ENCODE measurements at regions not wholly inside any gene's neighbourhood (a gene's known extent, or its start where the extent isn't known, plus 50 kb on each side); places are given as distances from the start of the nearest gene placed in this dataset.

DNA sequence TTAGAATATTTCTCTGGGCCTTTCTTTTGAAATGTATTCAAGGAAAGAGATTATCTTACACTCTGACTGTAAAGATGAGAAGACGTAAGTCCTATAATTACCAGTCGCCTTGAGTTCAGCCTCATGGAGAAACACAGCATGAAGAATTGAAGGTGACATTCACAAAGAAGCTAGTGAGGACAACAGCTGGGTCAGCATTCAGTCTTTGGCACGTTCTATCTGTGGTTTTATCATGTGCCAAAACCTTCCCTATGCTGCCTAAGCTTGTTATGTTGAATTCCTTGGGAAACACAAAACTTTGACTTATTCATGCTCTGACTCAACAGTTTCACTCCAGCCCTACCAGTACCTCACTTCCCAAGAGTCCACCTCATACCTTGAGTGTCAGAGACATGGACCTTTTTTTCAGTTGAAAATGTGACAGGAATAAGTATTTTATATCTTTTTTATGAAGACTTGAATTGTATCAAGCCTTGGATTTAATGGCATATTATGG is 198.8 kb upstream of the KIRREL3 start (continued):
- TF ChIP-seq, protein P1, sequence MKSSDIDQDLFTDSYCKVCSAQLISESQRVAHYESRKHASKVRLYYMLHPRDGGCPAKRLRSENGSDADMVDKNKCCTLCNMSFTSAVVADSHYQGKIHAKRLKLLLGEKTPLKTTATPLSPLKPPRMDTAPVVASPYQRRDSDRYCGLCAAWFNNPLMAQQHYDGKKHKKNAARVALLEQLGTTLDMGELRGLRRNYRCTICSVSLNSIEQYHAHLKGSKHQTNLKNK (CRISPR knock-in tag; IDR thresholded peaks at IDR 0.05), result no peak
- no peak for TF ChIP-seq CBFB (CRISPR knock-in tag; IDR thresholded peaks at IDR 0.05; ENCODE audit: low read depth)
- TF ChIP-seq, protein P2, sequence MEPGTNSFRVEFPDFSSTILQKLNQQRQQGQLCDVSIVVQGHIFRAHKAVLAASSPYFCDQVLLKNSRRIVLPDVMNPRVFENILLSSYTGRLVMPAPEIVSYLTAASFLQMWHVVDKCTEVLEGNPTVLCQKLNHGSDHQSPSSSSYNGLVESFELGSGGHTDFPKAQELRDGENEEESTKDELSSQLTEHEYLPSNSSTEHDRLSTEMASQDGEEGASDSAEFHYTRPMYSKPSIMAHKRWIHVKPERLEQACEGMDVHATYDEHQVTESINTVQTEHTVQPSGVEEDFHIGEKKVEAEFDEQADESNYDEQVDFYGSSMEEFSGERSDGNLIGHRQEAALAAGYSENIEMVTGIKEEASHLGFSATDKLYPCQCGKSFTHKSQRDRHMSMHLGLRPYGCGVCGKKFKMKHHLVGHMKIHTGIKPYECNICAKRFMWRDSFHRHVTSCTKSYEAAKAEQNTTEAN (CRISPR knock-in tag; IDR thresholded peaks at IDR 0.05), result no peak

DNA sequence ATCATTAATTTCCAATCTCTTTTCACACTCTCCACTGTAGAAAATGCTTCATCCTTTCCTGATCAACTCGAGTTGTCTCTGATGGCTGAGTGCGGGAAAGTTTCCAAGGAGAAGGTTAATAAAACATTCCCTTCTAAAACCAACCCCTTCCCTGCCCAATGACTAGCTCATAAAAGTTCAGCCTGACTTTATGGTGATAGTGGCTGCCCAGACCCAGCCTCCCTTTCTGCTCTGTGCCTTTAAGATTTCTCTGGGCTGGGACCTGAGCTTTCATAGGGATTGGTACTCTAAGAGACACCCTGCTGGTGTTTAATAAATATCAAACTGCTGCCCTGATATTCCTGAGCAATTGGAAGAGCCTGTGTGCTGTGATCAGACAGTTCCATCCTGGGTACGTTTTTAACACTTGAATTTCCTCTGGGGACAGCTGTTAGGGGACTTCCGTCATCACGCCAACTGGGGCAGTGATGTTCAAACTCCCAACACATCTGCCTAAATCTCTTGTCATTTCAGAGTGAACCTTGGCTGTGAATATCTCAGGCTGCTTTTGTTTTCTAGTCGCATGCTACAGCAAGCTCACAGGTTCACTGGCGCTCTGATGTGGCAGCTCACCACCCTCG is 195.0 kb upstream of the KIRREL3 start:
- Mint-ChIP-seq H3K4me3 (no peak overlapping the region), H3K36me3 (no peaks in the 10 kb centered on the region), H3K27me3 (ENCODE audit: low read depth) (no peaks in the 10 kb centered on the region), H3K9me3 (0 out of 2 replicates have a peak, but pooled peaks cover under 1% of the 10 kb centered on the region), H3K4me1 (peaks cover 29% of the 10 kb centered on the region), H3K27ac (no peak overlapping the region)
- ATAC-seq, result no peak
- DNase-seq (ENCODE audit: low spot score), result no peak
- POLR2A ChIA-PET, result no interaction called here
- TF ChIP-seq, protein P3, sequence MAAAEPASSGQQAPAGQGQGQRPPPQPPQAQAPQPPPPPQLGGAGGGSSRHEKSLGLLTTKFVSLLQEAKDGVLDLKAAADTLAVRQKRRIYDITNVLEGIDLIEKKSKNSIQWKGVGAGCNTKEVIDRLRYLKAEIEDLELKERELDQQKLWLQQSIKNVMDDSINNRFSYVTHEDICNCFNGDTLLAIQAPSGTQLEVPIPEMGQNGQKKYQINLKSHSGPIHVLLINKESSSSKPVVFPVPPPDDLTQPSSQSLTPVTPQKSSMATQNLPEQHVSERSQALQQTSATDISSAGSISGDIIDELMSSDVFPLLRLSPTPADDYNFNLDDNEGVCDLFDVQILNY (CRISPR knock-in tag; IDR thresholded peaks at IDR 0.05), result no peak
- no peak for TF ChIP-seq SMAD4 (CRISPR knock-in tag; IDR thresholded peaks at IDR 0.05)
- CTCF ChIA-PET, result no interaction called here

DNA sequence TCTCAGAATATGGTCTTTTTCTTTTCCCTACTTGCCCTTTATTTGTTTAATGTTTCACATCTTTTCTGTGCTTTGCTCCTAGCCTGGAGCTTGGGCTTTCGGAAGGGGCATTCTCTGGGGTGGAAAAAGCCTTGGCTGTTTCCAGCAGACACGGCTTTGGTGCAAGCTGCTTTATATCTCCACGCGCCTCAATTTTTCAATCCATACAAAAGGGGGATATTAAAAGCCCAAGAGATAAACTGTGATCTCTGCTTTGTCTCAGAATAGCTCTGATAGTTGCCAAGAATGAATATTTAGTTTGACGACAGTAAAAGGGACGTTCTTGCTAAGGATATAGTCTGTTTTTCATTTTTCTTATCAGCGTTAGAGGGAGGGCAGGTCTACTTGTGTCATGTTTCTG is 194.0 kb upstream of the KIRREL3 start:
- Mint-ChIP-seq H3K9me3 (no peaks in the 10 kb centered on the region), H3K27ac (no peak overlapping the region), H3K4me3 (no peak overlapping the region), H3K36me3 (no peaks in the 10 kb centered on the region), H3K4me1 (peaks cover 29% of the 10 kb centered on the region), H3K27me3 (ENCODE audit: low read depth) (no peaks in the 10 kb centered on the region)
- no peak for TF ChIP-seq TCF7 (CRISPR knock-in tag; IDR thresholded peaks at IDR 0.05; ENCODE audit: low read depth)
- no peak for TF ChIP-seq PRRX2 (CRISPR knock-in tag; IDR thresholded peaks at IDR 0.05)
- no peak for TF ChIP-seq ZNF138 (CRISPR knock-in tag; conservative IDR thresholded peaks at IDR 0.05)
- no peak for TF ChIP-seq OVOL2 (CRISPR knock-in tag; IDR thresholded peaks at IDR 0.05; ENCODE audit: borderline replicate concordance)
- no peak for TF ChIP-seq ZNF263 (CRISPR knock-in tag; IDR thresholded peaks at IDR 0.05; ENCODE audit: low read depth)
- TF ChIP-seq ZNF671 (CRISPR knock-in tag; IDR thresholded peaks at IDR 0.05), result no peak
- CTCF ChIA-PET, result no interaction called here
- no peak for DNase-seq (ENCODE audit: low spot score)
- POLR2A ChIA-PET, result no interaction called here
- no peak for ATAC-seq

DNA sequence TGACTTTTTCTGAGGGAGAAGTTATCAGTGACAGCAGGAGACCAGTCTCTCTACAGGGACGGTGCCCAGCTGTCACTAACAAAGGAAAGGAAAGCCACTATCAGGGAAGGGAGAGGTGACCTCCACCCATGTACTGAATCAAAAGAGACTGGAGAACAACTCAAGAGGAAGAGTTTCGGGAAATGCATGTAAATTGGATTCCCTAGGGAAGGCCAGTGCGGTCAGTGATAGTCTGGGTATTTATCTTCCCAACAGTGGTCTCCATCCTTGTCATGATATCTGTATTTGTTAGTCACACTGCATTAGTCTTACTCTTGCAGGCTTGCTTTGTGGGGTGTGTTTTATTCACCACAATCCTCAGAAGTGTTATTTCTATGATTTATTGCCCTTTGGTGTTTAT is 193.4 kb upstream of the KIRREL3 start:
- DNase-seq (ENCODE audit: low spot score) (no peak), ATAC-seq (no peak)
- H3K36me3 Mint-ChIP-seq, result no peaks in the 10 kb centered on the region
- H3K27me3 Mint-ChIP-seq (ENCODE audit: low read depth), result no peaks in the 10 kb centered on the region
- H3K4me3 Mint-ChIP-seq, result no peak overlapping the region
- H3K27ac Mint-ChIP-seq, result no peak overlapping the region
- CTCF ChIA-PET, result no interaction called here
- H3K9me3 Mint-ChIP-seq, result peaks cover 2% of the 10 kb centered on the region; the same call in 1 of the 2 replicates
- H3K4me1 Mint-ChIP-seq, result peaks cover 29% of the 10 kb centered on the region
- POLR2A ChIA-PET, result no interaction called here
- no peak for TF ChIP-seq ZNF317 (CRISPR knock-in tag; IDR thresholded peaks at IDR 0.05; ENCODE audit: borderline replicate concordance, low read depth)
- TF ChIP-seq, protein P4, sequence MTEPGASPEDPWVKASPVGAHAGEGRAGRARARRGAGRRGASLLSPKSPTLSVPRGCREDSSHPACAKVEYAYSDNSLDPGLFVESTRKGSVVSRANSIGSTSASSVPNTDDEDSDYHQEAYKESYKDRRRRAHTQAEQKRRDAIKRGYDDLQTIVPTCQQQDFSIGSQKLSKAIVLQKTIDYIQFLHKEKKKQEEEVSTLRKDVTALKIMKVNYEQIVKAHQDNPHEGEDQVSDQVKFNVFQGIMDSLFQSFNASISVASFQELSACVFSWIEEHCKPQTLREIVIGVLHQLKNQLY (CRISPR knock-in tag; IDR thresholded peaks at IDR 0.05), result no peak
- TF ChIP-seq, protein P5, sequence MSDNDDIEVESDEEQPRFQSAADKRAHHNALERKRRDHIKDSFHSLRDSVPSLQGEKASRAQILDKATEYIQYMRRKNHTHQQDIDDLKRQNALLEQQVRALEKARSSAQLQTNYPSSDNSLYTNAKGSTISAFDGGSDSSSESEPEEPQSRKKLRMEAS (CRISPR knock-in tag; IDR thresholded peaks at IDR 0.05), result no peak
- TF ChIP-seq NFYB (CRISPR knock-in tag; conservative IDR thresholded peaks at IDR 0.05; ENCODE audit: low read depth), result no peak
- TF ChIP-seq, protein P1 (CRISPR knock-in tag; IDR thresholded peaks at IDR 0.05), result no peak
- TF ChIP-seq PRRX2 (CRISPR knock-in tag; IDR thresholded peaks at IDR 0.05), result no peak
- TF ChIP-seq, protein P6, sequence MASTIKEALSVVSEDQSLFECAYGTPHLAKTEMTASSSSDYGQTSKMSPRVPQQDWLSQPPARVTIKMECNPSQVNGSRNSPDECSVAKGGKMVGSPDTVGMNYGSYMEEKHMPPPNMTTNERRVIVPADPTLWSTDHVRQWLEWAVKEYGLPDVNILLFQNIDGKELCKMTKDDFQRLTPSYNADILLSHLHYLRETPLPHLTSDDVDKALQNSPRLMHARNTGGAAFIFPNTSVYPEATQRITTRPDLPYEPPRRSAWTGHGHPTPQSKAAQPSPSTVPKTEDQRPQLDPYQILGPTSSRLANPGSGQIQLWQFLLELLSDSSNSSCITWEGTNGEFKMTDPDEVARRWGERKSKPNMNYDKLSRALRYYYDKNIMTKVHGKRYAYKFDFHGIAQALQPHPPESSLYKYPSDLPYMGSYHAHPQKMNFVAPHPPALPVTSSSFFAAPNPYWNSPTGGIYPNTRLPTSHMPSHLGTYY (CRISPR knock-in tag; IDR thresholded peaks at IDR 0.05), result no peak
- no peak for TF ChIP-seq ATF1 (CRISPR knock-in tag; IDR thresholded peaks at IDR 0.05)
- no peak for TF ChIP-seq FOXP1 (CRISPR knock-in tag; IDR thresholded peaks at IDR 0.05; ENCODE audit: borderline replicate concordance)
- TF ChIP-seq, protein P7, sequence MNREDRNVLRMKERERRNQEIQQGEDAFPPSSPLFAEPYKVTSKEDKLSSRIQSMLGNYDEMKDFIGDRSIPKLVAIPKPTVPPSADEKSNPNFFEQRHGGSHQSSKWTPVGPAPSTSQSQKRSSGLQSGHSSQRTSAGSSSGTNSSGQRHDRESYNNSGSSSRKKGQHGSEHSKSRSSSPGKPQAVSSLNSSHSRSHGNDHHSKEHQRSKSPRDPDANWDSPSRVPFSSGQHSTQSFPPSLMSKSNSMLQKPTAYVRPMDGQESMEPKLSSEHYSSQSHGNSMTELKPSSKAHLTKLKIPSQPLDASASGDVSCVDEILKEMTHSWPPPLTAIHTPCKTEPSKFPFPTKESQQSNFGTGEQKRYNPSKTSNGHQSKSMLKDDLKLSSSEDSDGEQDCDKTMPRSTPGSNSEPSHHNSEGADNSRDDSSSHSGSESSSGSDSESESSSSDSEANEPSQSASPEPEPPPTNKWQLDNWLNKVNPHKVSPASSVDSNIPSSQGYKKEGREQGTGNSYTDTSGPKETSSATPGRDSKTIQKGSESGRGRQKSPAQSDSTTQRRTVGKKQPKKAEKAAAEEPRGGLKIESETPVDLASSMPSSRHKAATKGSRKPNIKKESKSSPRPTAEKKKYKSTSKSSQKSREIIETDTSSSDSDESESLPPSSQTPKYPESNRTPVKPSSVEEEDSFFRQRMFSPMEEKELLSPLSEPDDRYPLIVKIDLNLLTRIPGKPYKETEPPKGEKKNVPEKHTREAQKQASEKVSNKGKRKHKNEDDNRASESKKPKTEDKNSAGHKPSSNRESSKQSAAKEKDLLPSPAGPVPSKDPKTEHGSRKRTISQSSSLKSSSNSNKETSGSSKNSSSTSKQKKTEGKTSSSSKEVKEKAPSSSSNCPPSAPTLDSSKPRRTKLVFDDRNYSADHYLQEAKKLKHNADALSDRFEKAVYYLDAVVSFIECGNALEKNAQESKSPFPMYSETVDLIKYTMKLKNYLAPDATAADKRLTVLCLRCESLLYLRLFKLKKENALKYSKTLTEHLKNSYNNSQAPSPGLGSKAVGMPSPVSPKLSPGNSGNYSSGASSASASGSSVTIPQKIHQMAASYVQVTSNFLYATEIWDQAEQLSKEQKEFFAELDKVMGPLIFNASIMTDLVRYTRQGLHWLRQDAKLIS (CRISPR knock-in tag; IDR thresholded peaks at IDR 0.05; ENCODE audit: borderline replicate concordance), result no peak
- TF ChIP-seq, protein P8, sequence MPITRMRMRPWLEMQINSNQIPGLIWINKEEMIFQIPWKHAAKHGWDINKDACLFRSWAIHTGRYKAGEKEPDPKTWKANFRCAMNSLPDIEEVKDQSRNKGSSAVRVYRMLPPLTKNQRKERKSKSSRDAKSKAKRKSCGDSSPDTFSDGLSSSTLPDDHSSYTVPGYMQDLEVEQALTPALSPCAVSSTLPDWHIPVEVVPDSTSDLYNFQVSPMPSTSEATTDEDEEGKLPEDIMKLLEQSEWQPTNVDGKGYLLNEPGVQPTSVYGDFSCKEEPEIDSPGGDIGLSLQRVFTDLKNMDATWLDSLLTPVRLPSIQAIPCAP (CRISPR knock-in tag; IDR thresholded peaks at IDR 0.05), result no peak

All from WTC11 (cell line).